ENCODE measurements at regions not wholly inside any gene's neighbourhood (a gene's known extent, or its start where the extent isn't known, plus 50 kb on each side); places are given as distances from the start of the nearest gene placed in this dataset.

GRCh38 chr2:114063346-114063745 lies 173.5 kb downstream of the ACTR3 start:
- H3K27ac Mint-ChIP-seq: no peak overlapping the region
- H3K36me3 ChIP-seq (ENCODE audit: control insufficient read depth, insufficient read depth, low read length): no peaks in the 10 kb centered on the region
- H3K27ac ChIP-seq (ENCODE audit: low read length): no peak overlapping the region
- ATAC-seq (no peak), DNase-seq (no peak)
- H3K4me1 ChIP-seq (ENCODE audit: control insufficient read depth, insufficient read depth, low read length): no peaks in the 10 kb centered on the region
- WGBS (ENCODE audit: insufficient coverage): 81% methylated on average over 4 of the region's 4 CpGs
- H3K27me3 ChIP-seq (ENCODE audit: control insufficient read depth, insufficient read depth, low read length): no peaks in the 10 kb centered on the region
- H3K36me3 Mint-ChIP-seq: no peaks in the 10 kb centered on the region
- H3K4me3 Mint-ChIP-seq: no peak overlapping the region
- H3K4me3 ChIP-seq (ENCODE audit: low read length): no peak overlapping the region
- intact Hi-C loops (cut with micrococcal nuclease): no loop called here
- H3K27me3 Mint-ChIP-seq (ENCODE audit: low read depth in 2 of 2): peaks cover 9 to 10% of the 10 kb centered on the region in 2 donors
- no peaks in the 10 kb centered on the region for H3K9me3 ChIP-seq (ENCODE audit: control insufficient read depth, insufficient read depth, low read length)
- no peaks in the 10 kb centered on the region for H3K9me3 Mint-ChIP-seq
- no peak for TF ChIP-seq CTCF (IDR thresholded peaks at IDR 0.05)
- H3K4me1 Mint-ChIP-seq: no peaks in the 10 kb centered on the region

- no peaks in the 10 kb centered on the region for H3K36me3 ChIP-seq (ENCODE audit: control insufficient read depth, insufficient read depth, low read length)
- no peak for ATAC-seq
- WGBS (ENCODE audit: insufficient coverage): 79% methylated on average over 6 of the region's 6 CpGs
- H3K27ac ChIP-seq (ENCODE audit: low read length): no peak overlapping the region
- H3K9me3 Mint-ChIP-seq: no peaks in the 10 kb centered on the region
- no peaks in the 10 kb centered on the region for H3K9me3 ChIP-seq (ENCODE audit: control insufficient read depth, insufficient read depth, low read length)
- no peaks in the 10 kb centered on the region for H3K27me3 ChIP-seq (ENCODE audit: control insufficient read depth, insufficient read depth, low read length)
- intact Hi-C loops (cut with micrococcal nuclease): no loop called here
- no peak overlapping the region for H3K4me3 Mint-ChIP-seq
- H3K4me1 Mint-ChIP-seq: no peaks in the 10 kb centered on the region
- peaks cover 9 to 21% of the 10 kb centered on the region in 2 donors for H3K27me3 Mint-ChIP-seq (ENCODE audit: low read depth in 2 of 2)
- DNase-seq: no peak
- no peaks in the 10 kb centered on the region for H3K4me1 ChIP-seq (ENCODE audit: control insufficient read depth, insufficient read depth, low read length)
- no peaks in the 10 kb centered on the region for H3K36me3 Mint-ChIP-seq
- no peak overlapping the region for H3K27ac Mint-ChIP-seq
- no peak for TF ChIP-seq CTCF (IDR thresholded peaks at IDR 0.05)
- H3K4me3 ChIP-seq (ENCODE audit: low read length): no peak overlapping the region
Observed at GRCh38 chr2:114065731-114066130, 175.8 kb downstream of the ACTR3 start.

GRCh38 chr2:114066186-114066747 lies 176.4 kb downstream of the ACTR3 start:
- DNase-seq: no peak
- Histone ChIP-seq H3K27ac (ENCODE audit: low read length) (no peak overlapping the region), H3K4me1 (ENCODE audit: control insufficient read depth, insufficient read depth, low read length) (no peaks in the 10 kb centered on the region), H3K36me3 (ENCODE audit: control insufficient read depth, insufficient read depth, low read length) (no peaks in the 10 kb centered on the region), H3K27me3 (ENCODE audit: control insufficient read depth, insufficient read depth, low read length) (no peaks in the 10 kb centered on the region), H3K9me3 (ENCODE audit: control insufficient read depth, insufficient read depth, low read length) (no peaks in the 10 kb centered on the region), H3K4me3 (ENCODE audit: low read length) (no peak overlapping the region)
- H3K27me3 Mint-ChIP-seq (ENCODE audit: low read depth in 2 of 2): peaks cover 9 to 26% of the 10 kb centered on the region in 2 donors
- H3K27ac Mint-ChIP-seq: no peak overlapping the region
- intact Hi-C loops (cut with micrococcal nuclease): no loop called here
- TF ChIP-seq CTCF (IDR thresholded peaks at IDR 0.05): no peak
- H3K9me3 Mint-ChIP-seq: no peaks in the 10 kb centered on the region
- WGBS (ENCODE audit: insufficient coverage): 63% methylated on average over 2 of the region's 2 CpGs
- H3K4me3 Mint-ChIP-seq: no peak overlapping the region
- ATAC-seq: no peak
- no peaks in the 10 kb centered on the region for H3K36me3 Mint-ChIP-seq
- no peaks in the 10 kb centered on the region for H3K4me1 Mint-ChIP-seq

GRCh38 chr2:114068438-114068837 lies 178.5 kb downstream of the ACTR3 start:
- intact Hi-C loops (cut with micrococcal nuclease): no loop called here
- no peak overlapping the region for H3K27ac Mint-ChIP-seq
- no peak for ATAC-seq
- Histone ChIP-seq H3K9me3 (ENCODE audit: control insufficient read depth, insufficient read depth, low read length) (no peaks in the 10 kb centered on the region), H3K27me3 (ENCODE audit: control insufficient read depth, insufficient read depth, low read length) (no peaks in the 10 kb centered on the region), H3K4me1 (ENCODE audit: control insufficient read depth, insufficient read depth, low read length) (no peaks in the 10 kb centered on the region), H3K36me3 (ENCODE audit: control insufficient read depth, insufficient read depth, low read length) (no peaks in the 10 kb centered on the region), H3K27ac (ENCODE audit: low read length) (no peak overlapping the region), H3K4me3 (ENCODE audit: low read length) (no peak overlapping the region)
- H3K9me3 Mint-ChIP-seq: no peaks in the 10 kb centered on the region
- no peak for TF ChIP-seq CTCF (IDR thresholded peaks at IDR 0.05)
- no peak for DNase-seq
- H3K36me3 Mint-ChIP-seq: no peaks in the 10 kb centered on the region
- peaks cover 9 to 29% of the 10 kb centered on the region in 2 donors for H3K27me3 Mint-ChIP-seq (ENCODE audit: low read depth in 2 of 2)
- H3K4me3 Mint-ChIP-seq: no peak overlapping the region
- H3K4me1 Mint-ChIP-seq: no peaks in the 10 kb centered on the region
- 25% methylated on average over 2 of the region's 3 CpGs for WGBS (ENCODE audit: insufficient coverage)

All from natural killer cell (primary cell).